HEK293 (cell line): ENCODE measurements at regions not wholly inside any gene's neighbourhood (a gene's known extent, or its start where the extent isn't known, plus 50 kb on each side); places are given as distances from the start of the nearest gene placed in this dataset.

ENCODE experiments used
- CTCF ChIP-seq: fragments of 450-650 bp; formaldehyde crosslinking; IDR thresholded peaks from 2 replicates; pipeline ENCODE4 v1.5.1; 2016; ENCODE audit warnings: missing biosample characterization, missing genetic modification characterization
- GLI2 ChIP-seq: fragments of 450-650 bp; formaldehyde crosslinking; IDR thresholded peaks from 2 replicates; pipeline ENCODE4; 2017; ENCODE audit warnings: missing biosample characterization, missing genetic modification characterization, low read depth, borderline replicate concordance
- GLIS1 ChIP-seq: fragments of 450-650 bp; formaldehyde crosslinking; IDR thresholded peaks from 2 replicates; pipeline ENCODE4 v1.5.1; 2016; ENCODE audit warnings: missing biosample characterization, missing genetic modification characterization
- MYNN ChIP-seq: fragments of 450-650 bp; formaldehyde crosslinking; IDR thresholded peaks from 2 replicates; pipeline ENCODE4 v1.5.1; 2016; ENCODE audit warnings: missing biosample characterization, missing genetic modification characterization, borderline replicate concordance
- PRDM2 ChIP-seq: fragments of 450-650 bp; formaldehyde crosslinking; IDR thresholded peaks from 2 replicates; pipeline ENCODE4 v1.5.1; 2016; ENCODE audit warnings: missing biosample characterization, missing genetic modification characterization, borderline replicate concordance
- RBAK ChIP-seq: fragments of 450-650 bp; formaldehyde crosslinking; IDR thresholded peaks from 2 replicates; pipeline ENCODE4 v1.5.1; 2016; ENCODE audit warnings: missing biosample characterization, missing genetic modification characterization
- ZBTB1 ChIP-seq: fragments of 450-650 bp; formaldehyde crosslinking; IDR thresholded peaks from 2 replicates; pipeline ENCODE4 v1.5.1; 2016; ENCODE audit warnings: missing biosample characterization, missing genetic modification characterization
- ZBTB48 ChIP-seq: fragments of 450-650 bp; formaldehyde crosslinking; IDR thresholded peaks from 2 replicates; pipeline ENCODE4 v1.5.1; 2016; ENCODE audit warnings: missing biosample characterization, missing genetic modification characterization
- ZNF175 ChIP-seq: fragments of 450-650 bp; formaldehyde crosslinking; IDR thresholded peaks from 2 replicates; pipeline ENCODE4 v1.5.1; 2016; ENCODE audit warnings: missing biosample characterization, missing genetic modification characterization
- ZNF549 ChIP-seq: fragments of 450-650 bp; IDR thresholded peaks from 2 replicates; pipeline ENCODE4 v1.5.1; 2018; ENCODE audit warnings: missing biosample characterization, missing genetic modification characterization, mild to moderate bottlenecking, inconsistent platforms, moderate library complexity
- ZNF639 ChIP-seq: fragments of 450-650 bp; formaldehyde crosslinking; IDR thresholded peaks from 2 replicates; pipeline ENCODE4 v1.5.1; 2016; ENCODE audit warnings: missing biosample characterization, missing genetic modification characterization
- TF ChIP-seq, protein P1 (sequence below): fragments of 450-650 bp; formaldehyde crosslinking; conservative IDR thresholded peaks from 2 replicates; pipeline ENCODE4 v1.5.1; 2016; ENCODE audit warnings: low read depth, missing biosample characterization, missing genetic modification characterization

DNA sequence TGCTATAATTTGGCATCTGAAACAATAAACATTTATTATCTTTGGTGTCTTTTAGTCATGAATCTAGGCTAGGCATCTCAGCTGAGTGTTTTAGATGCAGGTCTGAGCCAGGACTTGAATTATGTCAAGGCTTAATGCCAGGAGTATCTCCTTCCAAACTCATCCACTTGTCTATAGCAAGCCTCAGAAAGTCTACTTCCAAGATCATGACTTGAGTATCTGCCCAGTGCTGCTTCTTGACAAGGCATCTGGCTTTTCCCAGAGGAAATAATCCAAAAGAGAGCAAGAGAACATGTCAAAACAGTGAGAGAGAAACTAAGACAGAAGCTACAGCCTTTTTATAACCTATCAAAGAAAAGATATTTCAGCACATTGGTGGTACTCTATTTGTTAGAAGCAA lies 1052.1 kb upstream of the PCDH10 start:
- TF ChIP-seq CTCF (tag by site-specific recombination), result no peak
- no peak for TF ChIP-seq ZBTB1
- TF ChIP-seq GLI2 (tag by site-specific recombination), result no peak
- no peak for TF ChIP-seq ZNF549 (tag by site-specific recombination)
- no peak for TF ChIP-seq GLIS1 (tag by site-specific recombination)
- no peak for TF ChIP-seq ZNF175 (tag by site-specific recombination)
- TF ChIP-seq RBAK (tag by site-specific recombination), result no peak
- no peak for TF ChIP-seq ZNF639
- TF ChIP-seq MYNN (tag by site-specific recombination), result no peak
- TF ChIP-seq, protein P1, sequence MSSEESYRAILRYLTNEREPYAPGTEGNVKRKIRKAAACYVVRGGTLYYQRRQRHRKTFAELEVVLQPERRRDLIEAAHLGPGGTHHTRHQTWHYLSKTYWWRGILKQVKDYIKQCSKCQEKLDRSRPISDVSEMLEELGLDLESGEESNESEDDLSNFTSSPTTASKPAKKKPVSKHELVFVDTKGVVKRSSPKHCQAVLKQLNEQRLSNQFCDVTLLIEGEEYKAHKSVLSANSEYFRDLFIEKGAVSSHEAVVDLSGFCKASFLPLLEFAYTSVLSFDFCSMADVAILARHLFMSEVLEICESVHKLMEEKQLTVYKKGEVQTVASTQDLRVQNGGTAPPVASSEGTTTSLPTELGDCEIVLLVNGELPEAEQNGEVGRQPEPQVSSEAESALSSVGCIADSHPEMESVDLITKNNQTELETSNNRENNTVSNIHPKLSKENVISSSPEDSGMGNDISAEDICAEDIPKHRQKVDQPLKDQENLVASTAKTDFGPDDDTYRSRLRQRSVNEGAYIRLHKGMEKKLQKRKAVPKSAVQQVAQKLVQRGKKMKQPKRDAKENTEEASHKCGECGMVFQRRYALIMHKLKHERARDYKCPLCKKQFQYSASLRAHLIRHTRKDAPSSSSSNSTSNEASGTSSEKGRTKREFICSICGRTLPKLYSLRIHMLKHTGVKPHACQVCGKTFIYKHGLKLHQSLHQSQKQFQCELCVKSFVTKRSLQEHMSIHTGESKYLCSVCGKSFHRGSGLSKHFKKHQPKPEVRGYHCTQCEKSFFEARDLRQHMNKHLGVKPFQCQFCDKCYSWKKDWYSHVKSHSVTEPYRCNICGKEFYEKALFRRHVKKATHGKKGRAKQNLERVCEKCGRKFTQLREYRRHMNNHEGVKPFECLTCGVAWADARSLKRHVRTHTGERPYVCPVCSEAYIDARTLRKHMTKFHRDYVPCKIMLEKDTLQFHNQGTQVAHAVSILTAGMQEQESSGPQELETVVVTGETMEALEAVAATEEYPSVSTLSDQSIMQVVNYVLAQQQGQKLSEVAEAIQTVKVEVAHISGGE (tag by site-specific recombination), result no peak
- TF ChIP-seq PRDM2 (tag by site-specific recombination), result no peak
- TF ChIP-seq ZBTB48 (tag by site-specific recombination), result no peak
